Prostate gland (tissue), 2 donors: ENCODE measurements at regions not wholly inside any gene's neighbourhood (a gene's known extent, or its start where the extent isn't known, plus 50 kb on each side); places are given as distances from the start of the nearest gene placed in this dataset.

Experiments
- DNase-seq: peaks from one replicate; pipeline ENCODE4 v3.0.0-alpha.2; 2019; ENCODE audit warnings: low spot score
- H3K27ac ChIP-seq, 2 donors: fragments of 200-600 bp; sonication (generic); 2 replicates each; pipeline ENCODE4 v1.5.1; 2017 to 2019
- H3K27me3 ChIP-seq: fragments of 200-600 bp; sonication (generic); replicated peaks from 2 replicates; pipeline ENCODE4 v1.5.1; 2019; ENCODE audit not compliant: insufficient read depth
- H3K36me3 ChIP-seq, 2 donors: fragments of 200-600 bp; sonication (generic); 1 replicate in 1 of 2; 2 replicates in 1 of 2; pipeline versions ENCODE4 v1.5.1 to v1.8.1; 2017 to 2019
- H3K4me1 ChIP-seq: fragments of 200-600 bp; sonication (generic); replicated peaks from 2 replicates; pipeline ENCODE4 v1.5.1; 2019
- H3K4me3 ChIP-seq, 2 donors: fragments of 200-600 bp; sonication (generic); 2 replicates each; pipeline ENCODE4 v1.5.1; 2017 to 2019
- H3K9me3 ChIP-seq: fragments of 200-600 bp; sonication (generic); 2 replicates; pipeline ENCODE4 v1.5.1; 2017
- CTCF ChIP-seq, 4 experiments: fragments of 200-600 bp in 2 of 4; fragments of 450-650 bp in 2 of 4; sonication (generic) in 2 of 4; IDR thresholded peaks; 1 replicate in 3 of 4; 2 replicates in 1 of 4; pipeline ENCODE4 v1.5.1; 2016 to 2019; ENCODE audit warnings: antibody characterized with exemption in 4 of 4, mild to moderate bottlenecking in 2 of 4, moderate library complexity in 2 of 4
- POLR2A ChIP-seq: fragments of 450-650 bp; IDR thresholded peaks from one replicate; pipeline ENCODE4 v1.6.1; 2016; ENCODE audit warnings: antibody characterized with exemption, mild to moderate bottlenecking
- POLR2AphosphoS5 ChIP-seq: sonication (generic); formaldehyde crosslinking; IDR thresholded peaks from one replicate; pipeline ENCODE4 v1.6.1; 2017; ENCODE audit warnings: antibody characterized with exemption
- WGBS: methylation state at CpG from one replicate; pipeline ENCODE4 v1.1.5; 2018; 5-methylcytosine and 5-hydroxymethylcytosine counted together
- intact Hi-C: fragments of 100-400 bp; cut with DNase I; formaldehyde crosslinking; loops from one replicate; pipeline ENCODE4 v1.14.2; 2022

GRCh38 chr11:30729187-30729713 is 143.1 kb upstream of the MPPED2 start:
- Histone ChIP-seq H3K9me3 (no peaks in the 10 kb centered on the region), H3K27ac (no peak overlapping the region), H3K36me3 (no peaks in the 10 kb centered on the region), H3K4me3 (no peak overlapping the region), H3K27me3 (no peaks in the 10 kb centered on the region), H3K4me1 (no peaks in the 10 kb centered on the region)
- intact Hi-C loops: no loop called here
- WGBS: 46% methylated on average over 1 of the region's 1 CpG
- no peak for DNase-seq
- TF ChIP-seq CTCF (IDR thresholded peaks at IDR 0.05) (no peak), POLR2A (no peak), POLR2AphosphoS5 (no peak)

DNA sequence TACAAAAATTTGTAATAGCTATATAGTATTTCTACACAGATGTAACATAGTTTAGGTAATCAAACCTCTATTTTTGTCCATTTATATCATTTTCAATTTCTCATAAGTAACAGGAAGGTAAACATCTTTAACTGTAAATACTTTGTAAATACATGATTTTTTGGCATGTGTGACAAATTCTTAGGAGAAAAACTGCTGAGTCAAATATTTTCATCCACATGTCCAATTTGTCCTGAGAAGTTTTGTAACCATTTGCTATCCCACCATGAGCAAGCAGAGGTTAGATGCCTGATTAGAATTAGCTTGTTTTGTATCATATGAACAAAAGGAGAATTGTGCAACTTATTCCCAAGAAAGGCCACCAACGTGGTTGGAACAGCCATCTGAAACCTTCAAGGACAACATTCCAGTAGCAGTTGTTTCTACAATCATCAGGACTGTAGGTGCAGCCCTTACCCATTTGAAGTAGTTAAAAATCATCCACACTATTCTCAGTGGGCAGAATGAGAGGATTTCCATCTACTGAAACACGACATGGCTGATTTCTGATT is 139.6 kb upstream of the MPPED2 start:
- H3K4me1 ChIP-seq: no peaks in the 10 kb centered on the region
- H3K4me3 ChIP-seq: no peak overlapping the region
- no peak overlapping the region for H3K27ac ChIP-seq
- DNase-seq: no peak
- 74% methylated on average over 2 of the region's 2 CpGs for WGBS
- no peaks in the 10 kb centered on the region for H3K9me3 ChIP-seq
- H3K36me3 ChIP-seq: no peaks in the 10 kb centered on the region
- TF ChIP-seq CTCF (IDR thresholded peaks at IDR 0.05) (no peak), POLR2A (no peak), POLR2AphosphoS5 (no peak)
- no peaks in the 10 kb centered on the region for H3K27me3 ChIP-seq
- intact Hi-C loops: no loop called here

- no peaks in the 10 kb centered on the region for H3K9me3 ChIP-seq
- intact Hi-C loops: no loop called here
- no peaks in the 10 kb centered on the region for H3K36me3 ChIP-seq
- no peak overlapping the region for H3K27ac ChIP-seq
- H3K27me3 ChIP-seq: no peaks in the 10 kb centered on the region
- H3K4me3 ChIP-seq: no peak overlapping the region
- no peak for DNase-seq
- no peaks in the 10 kb centered on the region for H3K4me1 ChIP-seq
- TF ChIP-seq CTCF (IDR thresholded peaks at IDR 0.05) (no peak), POLR2AphosphoS5 (no peak), POLR2A (no peak)
Observed at GRCh38 chr11:30724274-30724673, 138.1 kb upstream of the MPPED2 start.

GRCh38 chr11:30719371-30719770 is 133.2 kb upstream of the MPPED2 start:
- no peaks in the 10 kb centered on the region for H3K36me3 ChIP-seq
- H3K27ac ChIP-seq: no peak overlapping the region
- no peak overlapping the region for H3K4me3 ChIP-seq
- intact Hi-C loops: no loop called here
- H3K9me3 ChIP-seq: no peaks in the 10 kb centered on the region
- H3K27me3 ChIP-seq: no peaks in the 10 kb centered on the region
- TF ChIP-seq POLR2A (no peak), CTCF (IDR thresholded peaks at IDR 0.05) (no peak), POLR2AphosphoS5 (no peak)
- WGBS: 71% methylated on average over 4 of the region's 4 CpGs
- DNase-seq: no peak
- no peaks in the 10 kb centered on the region for H3K4me1 ChIP-seq

DNA sequence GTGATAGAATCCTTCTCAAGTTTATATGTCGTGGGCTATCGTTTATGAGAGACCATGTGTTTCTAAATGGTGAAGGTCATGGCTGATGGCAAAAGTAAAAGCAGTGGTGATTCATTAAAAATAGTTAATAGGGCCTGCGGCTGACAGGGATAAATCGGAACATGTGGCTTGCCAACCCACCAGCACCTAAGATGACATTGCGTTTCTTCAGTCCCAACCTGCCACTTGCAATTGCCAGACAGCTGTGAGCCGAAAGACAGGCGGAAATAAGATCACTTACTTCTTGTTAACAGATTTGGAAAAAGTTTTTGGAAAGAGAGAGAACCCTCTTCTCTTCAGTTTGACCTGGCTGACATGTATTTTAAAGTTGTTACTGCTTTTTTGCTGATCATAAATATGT is 131.5 kb upstream of the MPPED2 start:
- Histone ChIP-seq H3K9me3 (no peaks in the 10 kb centered on the region), H3K4me1 (no peaks in the 10 kb centered on the region), H3K36me3 (no peaks in the 10 kb centered on the region), H3K4me3 (no peak overlapping the region), H3K27me3 (no peaks in the 10 kb centered on the region), H3K27ac (no peak overlapping the region)
- TF ChIP-seq CTCF (IDR thresholded peaks at IDR 0.05) (no peak), POLR2A (no peak), POLR2AphosphoS5 (no peak)
- no peak for DNase-seq
- intact Hi-C loops: no loop called here
- WGBS: 77% methylated on average over 7 of the region's 7 CpGs
